Stimulated activated CD4-positive, alpha-beta T cell treated with anti-CD3 and anti-CD28 coated beads, Interleukin-12 subunit alpha, Interleukin-12 subunit beta, amount 100 ng/mL, for 24 hours (primary cell): ENCODE measurements at regions not wholly inside any gene's neighbourhood (a gene's known extent, or its start where the extent isn't known, plus 50 kb on each side); places are given as distances from the start of the nearest gene placed in this dataset.

ENCODE experiments used
- DNase-seq, 2 experiments: peaks; one replicate each; pipeline ENCODE4 v3.0.0-alpha.2; 2020; ENCODE audit warnings: low read depth in 2 of 2

DNA sequence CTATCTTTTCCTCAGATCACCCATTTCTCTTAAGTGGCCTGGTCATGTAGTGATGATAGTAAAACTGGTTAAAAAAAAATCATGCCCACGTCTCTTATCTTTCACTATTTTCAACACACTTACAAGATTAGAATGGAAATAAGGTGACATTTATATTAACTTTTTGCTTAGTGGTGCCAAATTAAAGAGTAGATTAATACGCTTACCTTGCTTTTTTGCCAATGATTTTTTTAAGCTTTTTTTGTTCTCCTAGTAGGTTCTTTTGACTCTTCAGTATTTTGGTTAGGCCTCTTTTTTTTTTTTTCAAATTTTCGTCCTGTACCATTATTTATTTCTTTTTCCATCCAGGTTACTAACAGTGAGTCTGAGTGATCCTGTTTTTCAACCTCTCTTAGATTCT, 147.9 kb downstream of the PTCSC3 start:
- no peak for DNase-seq

DNA sequence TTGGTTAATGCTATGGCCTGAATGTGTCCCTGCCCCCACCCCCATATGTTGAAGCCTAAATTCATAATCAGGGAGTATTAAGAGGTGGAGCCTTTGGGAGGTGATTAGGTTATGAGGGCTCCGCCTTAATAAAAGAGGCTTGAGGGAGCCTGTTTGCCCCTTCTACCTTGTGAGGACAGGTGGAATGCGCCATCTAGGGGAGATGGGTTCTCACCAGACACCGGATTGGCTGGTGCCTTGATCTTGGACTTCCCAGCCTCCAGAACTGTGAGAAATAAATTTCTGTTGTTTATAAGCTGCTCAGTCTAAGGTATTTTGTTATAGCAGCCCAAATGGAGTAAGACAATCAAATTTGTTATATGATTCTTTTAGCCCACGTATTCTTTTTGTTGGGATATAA, 148.3 kb downstream of the PTCSC3 start:
- no peak for DNase-seq

DNA sequence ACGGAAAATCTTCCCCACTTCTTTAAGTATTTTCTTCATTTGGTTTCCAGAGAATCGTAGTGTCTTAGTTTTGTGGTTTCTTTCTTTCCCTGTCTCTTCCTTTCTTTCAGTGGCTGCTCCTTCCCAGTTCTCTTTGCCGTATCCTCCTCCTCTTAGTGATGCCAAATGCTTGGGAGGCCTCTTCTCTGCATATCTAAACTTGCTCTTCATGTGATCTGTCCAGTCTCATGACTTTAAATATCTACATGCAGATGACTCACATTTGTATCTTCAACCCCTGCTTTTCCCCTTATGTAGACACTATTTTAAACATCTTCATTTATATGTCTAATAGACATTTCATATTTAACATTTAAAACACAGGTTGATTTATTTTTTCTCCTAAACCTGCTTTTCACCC, 149.2 kb downstream of the PTCSC3 start:
- DNase-seq, result no peak

DNA sequence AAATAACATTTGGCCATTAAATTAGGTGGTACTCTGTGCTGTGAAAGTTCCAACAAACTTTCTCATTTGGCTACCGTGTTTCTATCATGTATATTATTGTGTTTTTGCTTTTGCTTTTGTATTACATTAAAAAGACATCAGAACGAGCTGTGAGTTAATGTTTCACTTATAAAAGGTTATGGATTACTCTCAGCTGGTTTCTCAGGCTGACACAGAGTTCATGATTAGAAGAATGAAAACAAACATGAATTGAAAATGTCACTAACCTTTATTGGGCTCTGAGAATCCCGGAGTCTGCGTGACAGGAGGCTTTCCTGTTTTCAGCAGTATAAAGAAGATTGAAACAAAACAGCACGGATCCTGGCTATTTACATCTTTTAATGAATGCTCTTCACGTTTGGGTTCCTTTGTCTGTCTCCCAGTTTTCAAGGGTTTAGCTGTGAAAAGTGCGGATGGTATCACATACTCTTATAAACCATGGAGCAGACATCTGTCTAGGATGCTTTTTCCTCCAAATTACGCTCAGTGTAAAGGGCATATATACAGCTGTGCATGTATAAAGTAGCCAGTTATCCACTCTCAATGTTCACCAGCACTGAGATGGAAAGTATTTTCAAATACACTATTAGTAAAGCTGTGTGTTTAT, 153.6 kb downstream of the PTCSC3 start:
- no peak for DNase-seq

DNA sequence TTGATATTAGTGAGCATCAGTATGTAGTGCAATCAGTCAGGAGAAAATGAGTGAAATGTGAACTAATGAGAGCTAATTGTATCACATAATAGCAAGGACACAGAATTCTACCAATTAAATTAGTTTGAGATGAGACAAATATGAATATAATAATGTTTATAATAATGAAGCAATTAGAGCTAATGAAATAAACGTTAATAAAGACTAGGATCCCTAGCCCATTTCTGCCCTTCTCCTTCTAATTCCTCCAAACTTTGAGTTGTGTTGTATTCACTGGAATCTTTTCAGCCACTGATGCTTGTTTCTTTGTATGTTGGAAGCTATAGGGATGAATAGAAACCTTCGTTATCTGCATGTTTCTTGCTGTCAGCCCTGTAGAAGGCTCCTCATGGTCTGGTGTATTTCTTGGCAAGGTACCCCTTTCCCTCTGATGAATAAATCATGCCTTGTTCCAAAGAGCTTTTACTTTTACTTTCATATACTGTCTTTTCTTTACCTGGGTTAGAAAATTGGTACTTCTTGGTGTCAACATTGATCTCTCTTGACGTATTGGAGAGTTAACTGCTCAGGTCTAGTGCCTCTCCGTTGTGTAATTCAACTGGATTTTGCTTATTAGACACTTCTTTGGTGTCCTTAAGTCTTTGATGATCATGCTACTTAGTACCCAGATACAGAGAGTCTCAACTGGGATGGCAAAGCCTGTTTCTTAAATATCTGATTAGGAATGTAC, 154.8 kb downstream of the PTCSC3 start:
- DNase-seq, result no peak

DNA sequence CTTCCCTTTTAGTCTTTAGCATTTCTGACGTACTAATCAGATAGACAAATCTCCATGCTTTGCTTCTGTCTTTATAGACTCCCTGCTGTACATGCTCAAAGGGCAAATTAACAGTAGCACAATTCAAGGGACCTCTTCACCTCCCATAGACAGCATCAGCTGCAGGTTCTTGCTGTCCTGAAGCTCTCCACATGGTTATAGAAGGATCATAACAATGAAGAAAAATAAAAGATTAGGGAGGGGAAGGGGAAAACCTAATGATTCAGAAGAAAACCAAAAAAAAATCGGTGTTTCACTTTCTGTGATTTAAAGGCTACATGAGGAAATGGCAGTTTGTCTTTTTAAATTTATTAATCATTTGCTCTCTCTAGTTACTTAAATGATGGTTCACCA, 155.5 kb downstream of the PTCSC3 start:
- DNase-seq, result no peak

DNA sequence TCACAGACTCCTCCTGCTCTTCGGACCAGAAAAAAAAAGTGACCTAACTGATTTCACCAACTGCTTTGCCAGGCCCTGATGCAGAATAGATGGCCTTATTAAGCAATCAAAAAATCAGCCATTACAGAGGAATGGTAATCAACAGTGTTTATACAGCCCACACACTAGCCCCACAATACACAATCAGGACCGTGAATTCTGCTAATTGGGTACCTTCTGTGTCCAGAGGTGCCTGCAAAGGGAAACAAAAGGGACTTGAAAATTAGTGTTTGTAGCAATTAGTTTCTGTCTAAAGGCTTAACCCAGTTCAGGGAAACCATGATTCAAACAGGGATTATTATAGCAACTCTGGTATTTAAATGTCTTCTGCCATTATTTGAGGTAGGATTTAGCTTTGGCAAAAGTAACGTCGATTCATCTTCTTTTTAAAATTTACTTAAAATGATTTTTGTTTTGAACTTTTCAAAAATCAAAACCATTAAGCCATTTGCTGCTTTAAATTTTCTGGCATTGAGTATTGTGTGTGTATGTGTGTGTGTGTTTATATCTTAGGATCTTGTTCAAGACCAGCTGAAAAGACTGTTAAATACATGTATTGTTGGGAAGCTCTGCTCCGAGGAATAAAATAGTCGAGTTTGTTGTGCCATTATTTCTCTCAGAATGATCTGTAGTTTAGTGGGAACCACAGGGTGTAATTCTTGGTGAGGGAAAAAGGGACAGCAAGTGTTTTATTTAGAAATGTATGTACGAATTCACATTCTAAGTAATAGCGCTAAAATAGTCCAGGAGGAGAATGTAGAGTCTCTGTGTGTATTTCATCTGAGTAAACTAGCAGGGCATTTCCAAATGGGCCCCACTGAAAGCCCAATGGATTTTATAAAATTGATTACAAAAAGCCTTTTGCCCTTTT, 156.1 kb downstream of the PTCSC3 start:
- no peak for DNase-seq

DNA sequence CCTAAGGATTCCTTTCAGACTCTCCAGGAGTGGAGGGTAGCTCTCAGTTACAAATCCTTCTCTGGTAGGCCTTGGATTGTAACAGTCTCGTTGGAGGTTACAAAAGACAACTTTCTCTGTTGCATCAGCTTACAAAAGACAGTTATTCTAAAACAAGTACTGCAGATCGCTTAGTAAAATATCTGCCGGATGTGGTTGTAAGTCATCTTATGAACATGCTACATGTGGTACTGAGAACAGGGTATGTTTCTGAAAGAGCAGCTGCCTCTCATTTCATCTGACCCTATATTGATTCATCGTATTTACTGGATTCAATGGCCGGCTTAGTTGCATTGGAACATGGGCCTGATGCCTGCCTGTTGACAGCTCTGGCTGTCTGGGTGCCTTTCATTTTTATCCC, 157.4 kb downstream of the PTCSC3 start:
- DNase-seq, result no peak

DNA sequence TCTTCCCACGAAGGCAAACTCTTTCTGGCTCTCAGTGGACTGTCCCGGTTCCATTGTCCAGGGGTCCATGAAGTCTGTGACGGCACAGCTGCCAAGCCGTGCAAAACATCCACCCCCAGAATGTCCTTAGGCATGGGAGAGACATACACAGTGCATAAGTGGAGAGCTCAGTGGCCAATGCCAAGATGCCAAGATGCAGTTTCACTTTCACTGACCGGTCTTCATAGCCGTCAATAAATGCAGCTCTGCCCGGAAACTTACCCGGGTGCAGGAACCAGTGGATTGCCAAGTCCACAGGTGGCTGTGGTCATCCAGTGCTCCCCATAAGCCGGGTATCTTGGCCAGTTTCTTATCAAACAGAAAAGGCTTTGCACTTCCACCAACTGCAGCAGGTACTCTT, 162.3 kb downstream of the PTCSC3 start:
- DNase-seq, result no peak

DNA sequence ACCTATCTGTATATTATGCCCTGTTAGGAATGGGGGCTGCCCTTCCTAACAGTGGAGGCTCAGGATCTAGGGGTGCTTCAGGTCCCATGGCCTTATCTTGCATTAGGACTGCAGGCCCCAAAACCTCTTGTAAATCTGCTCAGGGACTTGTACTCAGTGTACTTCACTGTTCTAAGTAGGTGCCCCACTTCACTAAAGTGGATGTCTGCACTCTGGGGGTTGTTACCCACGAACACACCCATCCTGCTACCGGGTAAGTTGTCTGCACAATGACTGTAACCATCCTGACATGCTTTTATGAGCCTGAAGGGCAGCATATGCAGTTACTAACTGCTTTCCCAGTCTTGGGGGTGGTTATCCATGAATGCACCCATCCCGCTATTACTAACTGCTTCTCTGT, 163.0 kb downstream of the PTCSC3 start:
- no peak for DNase-seq

DNA sequence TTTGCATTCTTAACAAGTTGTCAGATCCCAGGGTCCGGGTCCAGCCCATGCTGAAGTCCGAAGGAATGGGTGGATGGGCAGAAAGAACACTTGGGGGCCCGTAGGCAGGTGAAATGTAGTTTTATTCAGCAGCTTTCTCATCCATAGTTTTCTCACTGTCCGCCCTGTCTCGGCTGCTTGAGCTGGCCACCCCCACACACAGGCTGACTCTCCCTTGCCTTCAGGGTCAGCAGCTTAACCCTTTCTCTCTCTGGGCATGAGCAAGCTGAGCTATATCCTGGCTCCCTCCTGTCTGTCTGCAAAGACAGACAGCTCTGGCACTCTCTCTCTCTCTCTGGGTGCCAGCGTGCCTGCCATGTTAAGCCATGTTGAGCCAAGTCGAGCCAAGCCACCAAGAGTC, 163.9 kb downstream of the PTCSC3 start:
- DNase-seq, result no peak

DNA sequence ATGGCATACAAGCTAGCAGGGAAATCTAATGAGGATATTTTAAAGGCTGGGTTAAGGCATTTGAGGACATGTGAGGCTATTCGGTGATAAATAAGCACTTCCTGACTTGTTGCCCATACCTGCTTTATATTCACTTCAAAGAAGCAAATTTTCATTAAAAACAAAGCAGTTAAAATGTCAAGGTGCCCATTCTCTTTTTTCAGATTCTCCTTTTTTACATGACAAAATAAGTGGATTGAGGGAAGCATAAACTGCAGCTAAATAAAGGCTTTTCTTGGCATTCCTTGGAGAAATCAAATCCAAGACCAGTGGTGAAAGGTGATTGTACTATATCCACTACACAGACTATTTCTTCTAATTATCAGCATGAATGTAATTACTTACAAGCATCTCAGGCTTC, 166.9 kb downstream of the PTCSC3 start:
- DNase-seq, result no peak

DNA sequence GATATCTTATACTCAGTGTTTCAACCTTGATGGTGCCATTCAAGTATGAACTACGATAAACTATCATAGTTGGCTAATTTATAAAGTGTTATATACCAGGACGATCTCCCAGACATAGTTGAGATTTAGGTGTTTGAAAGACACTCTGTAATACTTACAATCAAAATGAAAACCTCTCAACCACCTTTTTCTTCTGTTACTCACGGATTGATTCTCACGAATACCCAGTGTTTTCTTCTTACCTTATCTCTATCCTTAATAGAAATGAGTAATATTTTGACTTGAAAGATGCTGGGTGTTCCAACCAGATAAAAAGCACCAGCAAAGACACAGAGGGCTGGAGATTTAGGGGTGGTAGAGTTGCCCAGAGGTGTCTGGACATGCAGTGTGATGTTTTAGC, 169.9 kb downstream of the PTCSC3 start:
- no peak for DNase-seq

DNA sequence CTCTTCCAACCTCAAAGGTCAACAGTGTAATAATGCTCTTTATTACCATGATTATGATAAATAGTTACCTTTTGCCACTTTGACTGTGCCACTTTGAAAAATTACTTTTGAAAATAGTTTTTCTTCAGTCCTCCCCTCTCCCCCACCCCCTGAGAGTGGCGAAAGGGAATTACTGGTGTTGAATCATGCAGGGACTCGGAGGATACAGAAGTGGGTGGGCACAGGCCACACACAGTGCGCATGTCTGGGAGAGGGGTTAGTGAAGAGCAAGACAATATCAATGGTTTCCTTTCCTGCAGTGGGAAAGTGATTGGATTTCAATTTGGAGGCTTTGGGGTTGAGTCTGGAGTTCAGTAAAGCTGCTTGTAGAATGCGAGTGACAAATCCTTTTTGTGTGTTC, 170.9 kb downstream of the PTCSC3 start:
- no peak for DNase-seq

DNA sequence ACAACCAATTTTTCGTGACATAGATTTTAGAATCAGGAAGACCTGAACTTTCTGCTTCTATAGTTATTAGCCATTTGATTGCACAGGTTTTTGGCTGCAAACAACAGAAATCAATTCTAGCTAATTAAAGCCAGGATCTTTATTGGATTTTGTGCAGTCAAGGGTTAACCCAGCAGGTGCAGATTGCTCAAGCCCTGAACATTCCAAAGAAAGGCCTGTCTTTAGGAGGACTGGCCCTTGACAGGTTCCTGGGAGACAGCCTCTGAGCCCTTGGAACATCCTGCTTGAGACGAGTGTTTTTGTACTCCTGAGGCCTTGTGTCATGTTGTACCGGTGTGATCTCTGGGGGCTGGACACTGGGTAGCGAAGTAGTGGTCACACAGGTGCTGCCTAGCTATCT, 174.6 kb downstream of the PTCSC3 start:
- DNase-seq, result no peak

DNA sequence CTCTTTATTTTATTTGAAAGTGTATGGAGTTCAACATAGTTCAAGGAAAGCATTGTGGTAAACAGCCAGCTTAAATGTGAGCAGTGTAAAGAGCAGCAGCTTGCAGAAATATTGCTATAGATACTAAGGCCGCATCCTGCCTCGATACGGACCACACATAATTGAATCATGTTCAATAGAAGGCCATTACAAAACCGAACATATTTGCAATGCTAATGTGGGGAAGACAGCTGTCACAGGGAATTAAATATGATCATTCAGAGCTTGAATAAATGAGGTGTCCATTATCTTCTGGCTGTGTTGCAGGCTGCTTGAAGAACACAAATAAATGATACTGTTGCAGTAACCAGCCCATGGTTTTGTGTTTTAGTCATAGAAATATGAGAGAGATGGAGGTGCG, 173.2 kb downstream of the BRMS1L start:
- DNase-seq, result no peak

DNA sequence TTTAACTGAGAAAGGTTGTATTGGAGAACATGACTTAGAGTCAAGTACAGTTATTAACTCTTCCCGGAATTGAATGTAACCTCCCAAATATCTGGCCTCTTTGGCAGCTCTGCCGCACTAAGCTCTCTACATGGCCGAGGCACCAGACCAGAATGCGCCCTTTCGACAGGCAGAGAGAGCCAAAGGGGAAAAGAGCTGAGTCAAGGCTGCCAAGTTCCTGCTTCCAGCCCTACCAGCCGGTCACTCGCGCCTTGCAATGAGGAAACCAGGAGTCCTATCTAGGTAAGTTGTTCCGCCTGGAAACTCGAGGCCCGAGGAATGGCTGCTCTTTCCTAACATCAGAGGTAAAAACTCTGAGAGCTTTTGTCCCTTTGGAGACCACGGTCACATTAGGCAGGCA, 172.2 kb downstream of the BRMS1L start:
- no peak for DNase-seq

DNA sequence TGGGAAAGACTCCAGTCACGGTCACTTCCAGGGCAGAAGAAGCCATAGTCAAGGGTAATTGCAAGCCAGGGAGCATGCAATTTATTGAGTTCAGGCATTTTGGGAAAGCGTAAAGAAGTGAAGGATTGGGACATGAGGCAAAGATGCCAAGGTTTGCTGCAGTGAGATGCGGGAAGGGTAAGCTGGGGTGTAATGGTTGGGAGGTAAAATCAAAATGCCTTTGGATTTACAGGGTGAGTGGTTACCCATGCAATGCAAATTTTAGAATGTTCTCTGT, 167.5 kb downstream of the BRMS1L start:
- no peak for DNase-seq

DNA sequence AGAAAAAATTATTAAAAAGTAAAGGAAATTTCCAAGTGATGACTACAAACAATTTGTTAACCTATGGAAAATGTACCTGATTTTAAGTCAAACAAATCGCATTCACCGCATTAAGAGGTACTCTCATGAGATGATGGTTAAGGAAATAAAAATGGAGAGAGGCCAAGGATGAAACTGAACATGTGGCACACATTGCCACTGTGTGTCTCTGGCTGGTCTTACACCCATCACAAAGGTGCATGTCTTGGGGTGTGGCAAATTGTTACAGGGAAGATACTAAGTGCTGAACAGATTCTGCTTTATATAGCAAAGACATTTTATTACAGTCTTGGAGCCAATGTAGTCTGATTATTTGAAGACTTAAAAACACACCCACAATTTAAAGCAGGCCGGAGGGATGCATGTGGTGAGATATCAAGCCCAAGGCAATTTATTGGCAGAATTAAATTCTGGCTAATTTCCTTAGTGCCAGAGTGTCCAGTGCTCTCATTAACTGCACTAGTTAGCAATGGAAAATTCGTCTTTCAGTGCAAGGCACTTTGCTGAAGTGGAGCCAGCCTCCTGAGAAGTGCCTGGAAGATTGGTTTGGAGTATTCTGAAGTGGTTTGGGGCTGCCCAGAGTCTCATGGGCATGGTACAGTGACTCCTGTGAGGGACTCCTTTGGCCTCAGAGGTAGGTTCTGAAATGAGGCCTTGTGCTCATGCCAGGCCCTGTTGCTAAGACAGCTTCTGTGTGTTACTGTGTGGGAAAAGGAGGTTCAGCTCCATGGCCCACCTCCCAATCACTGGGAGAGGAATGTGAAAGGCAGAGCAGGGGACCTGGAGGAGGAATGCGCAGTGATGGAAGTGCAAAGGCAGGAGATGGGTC, 166.9 kb downstream of the BRMS1L start:
- DNase-seq, result no peak

DNA sequence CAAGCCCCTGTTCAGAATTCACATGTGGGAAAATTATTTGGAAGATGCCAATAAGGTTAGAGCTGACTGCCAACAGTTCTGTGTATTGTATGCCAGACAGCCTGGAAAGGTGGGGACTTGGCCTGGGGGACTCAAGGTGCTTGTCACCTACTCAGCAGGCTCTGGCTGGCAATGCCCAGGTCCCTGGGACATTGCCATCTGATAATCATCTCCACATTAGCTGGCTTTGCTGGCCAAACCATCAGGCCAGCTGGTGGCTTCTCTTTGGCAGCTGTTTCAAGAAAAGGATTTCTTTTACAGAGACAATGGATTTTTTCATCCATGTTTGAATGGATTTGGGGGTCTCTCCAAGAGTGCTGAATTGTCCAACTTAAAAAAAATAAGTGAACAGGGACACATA, 165.2 kb downstream of the BRMS1L start:
- DNase-seq, result no peak

DNA sequence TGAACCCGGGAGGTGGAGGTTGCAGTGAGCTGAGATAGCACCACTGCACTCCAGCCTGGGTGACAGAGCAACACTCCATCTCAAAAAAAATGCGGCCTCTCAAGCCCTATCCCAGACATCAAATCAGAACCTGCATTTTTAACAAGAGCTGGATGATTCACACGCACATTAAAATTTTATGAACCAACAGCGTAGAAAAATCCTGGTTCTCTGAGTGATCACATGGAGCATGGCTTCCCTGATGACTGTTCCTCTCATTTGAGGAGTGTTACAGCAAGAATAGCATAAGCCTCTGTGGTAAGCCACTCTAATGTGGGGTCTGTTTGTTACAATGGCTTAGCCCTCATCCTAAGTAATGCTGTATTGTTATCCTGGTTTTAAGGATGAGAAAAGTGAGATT, 163.6 kb downstream of the BRMS1L start:
- no peak for DNase-seq
